Suppressor macrophage (primary cell): ENCODE measurements at regions not wholly inside any gene's neighbourhood (a gene's known extent, or its start where the extent isn't known, plus 50 kb on each side); places are given as distances from the start of the nearest gene placed in this dataset.

Experiments
- DNase-seq, 4 experiments: peaks; one replicate each; pipeline ENCODE4 v3.0.0-alpha.2; 2020 to 2022

DNA sequence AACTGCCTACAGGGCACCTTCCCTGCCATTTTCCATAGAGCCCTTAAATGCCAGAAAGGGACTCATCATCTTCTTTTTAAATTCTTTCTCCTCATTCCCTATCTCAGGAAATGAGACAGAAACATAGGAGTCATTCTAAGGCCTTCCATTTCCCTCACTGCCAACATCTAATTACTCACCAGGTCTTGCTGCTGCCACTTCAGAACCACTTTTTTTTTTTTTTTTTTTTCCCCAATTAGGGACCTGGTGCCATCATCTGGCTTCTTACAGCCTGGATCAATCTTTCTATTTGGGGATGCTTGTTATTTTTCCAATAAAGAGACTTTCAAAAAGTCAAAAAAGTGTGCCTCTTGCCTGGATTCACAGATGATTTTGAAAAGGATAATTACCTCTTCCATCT is 373.4 kb downstream of the LPIN1 start:
- no peak for DNase-seq

DNA sequence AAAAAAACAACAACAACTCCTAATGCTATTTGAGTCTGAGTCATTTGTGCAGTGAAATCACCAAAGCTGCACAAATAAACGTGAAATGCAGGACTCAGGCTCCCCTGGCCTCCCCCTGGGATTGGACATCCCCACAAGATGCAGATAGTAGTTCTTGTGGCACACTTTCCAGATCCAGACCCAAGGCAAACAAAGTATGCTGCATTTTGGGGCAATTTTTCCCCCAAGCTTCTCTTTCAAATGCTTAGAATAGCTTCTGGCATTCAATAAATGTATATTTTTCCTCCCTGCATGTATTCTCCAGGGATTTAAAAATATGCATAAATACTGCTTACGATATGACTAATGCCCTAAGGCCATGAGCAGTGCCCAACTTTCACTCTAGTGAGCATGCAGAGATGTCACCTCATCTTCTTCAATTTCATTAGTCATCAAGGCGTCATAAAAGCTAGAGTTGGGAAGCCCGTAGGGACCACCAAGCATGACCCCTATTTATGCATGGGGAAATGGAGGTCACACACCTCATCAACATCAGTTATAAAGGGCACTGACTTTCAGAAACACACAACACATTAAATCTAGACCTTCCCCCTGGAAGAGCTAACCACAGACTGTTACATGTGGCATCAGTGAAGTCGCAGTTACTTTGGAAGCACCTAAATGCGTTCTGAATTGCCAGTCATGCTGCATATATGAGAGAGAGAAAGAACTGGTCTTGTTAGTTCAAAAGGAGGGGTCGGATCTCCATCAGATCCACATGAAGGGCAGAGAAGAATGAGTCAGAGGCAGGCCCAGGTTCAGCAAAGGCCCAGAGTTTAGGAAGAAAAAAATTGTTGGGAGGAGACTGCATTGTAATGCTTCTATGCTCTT is 374.1 kb downstream of the LPIN1 start:
- DNase-seq = no peak

DNA sequence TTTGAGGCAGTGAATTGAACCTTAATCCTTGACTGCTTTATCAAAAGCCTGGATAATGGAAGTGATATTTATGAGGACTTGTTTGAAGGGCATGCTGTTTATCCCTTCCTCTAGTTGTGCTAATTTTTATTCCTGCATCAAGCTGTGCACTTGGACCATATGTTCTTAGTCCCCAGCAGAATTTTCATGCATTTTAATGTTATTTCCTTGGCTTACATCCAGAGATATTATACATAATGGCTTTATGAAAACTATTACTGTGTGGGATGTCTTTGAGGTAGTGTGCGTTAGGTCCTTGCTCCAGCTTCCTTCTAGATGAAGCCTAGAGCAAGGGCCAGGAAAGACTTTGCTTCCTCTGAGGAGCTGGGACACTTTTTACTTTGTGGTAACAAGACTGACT is 378.4 kb downstream of the LPIN1 start:
- no peak for DNase-seq

DNA sequence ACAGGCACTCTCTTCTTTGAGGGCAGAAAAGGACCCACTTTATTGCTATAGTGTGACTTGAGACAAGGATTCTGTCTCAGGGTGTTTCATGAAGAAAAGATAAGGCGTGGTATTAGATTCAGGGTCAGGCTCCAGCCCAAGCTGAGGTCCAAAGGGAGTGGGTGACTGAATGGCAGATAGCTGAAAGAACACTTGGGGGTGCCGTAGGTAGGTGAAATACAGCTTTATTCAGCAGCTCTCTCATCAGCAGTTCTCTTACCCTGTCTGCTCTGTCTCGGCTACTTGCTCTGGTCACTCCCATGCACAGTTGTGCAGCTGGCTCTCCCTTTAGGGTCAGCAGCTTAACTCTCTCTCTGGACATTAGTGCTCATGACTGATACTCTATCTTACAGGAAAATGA is 379.9 kb downstream of the LPIN1 start:
- no peak for DNase-seq

DNA sequence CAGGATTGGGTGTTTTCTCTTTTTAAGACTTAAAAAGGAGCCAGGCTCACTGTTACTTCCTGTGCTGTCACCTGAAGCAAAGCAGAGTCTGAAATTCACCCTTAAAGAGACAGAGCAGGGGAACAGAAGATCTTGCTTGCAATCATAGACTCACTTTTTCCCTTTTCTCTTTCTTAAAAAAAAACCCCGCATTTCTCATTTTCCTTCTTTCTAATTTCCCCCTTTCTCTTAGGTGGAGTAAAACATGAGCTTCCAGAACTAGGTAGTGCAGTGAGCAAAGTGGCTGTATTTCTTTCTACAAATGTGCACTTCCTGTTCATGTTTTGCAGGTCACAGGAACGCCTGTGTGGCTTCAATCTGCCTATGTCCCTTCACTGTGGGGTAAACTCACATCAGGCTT is 381.2 kb downstream of the LPIN1 start:
- DNase-seq = no peak

DNA sequence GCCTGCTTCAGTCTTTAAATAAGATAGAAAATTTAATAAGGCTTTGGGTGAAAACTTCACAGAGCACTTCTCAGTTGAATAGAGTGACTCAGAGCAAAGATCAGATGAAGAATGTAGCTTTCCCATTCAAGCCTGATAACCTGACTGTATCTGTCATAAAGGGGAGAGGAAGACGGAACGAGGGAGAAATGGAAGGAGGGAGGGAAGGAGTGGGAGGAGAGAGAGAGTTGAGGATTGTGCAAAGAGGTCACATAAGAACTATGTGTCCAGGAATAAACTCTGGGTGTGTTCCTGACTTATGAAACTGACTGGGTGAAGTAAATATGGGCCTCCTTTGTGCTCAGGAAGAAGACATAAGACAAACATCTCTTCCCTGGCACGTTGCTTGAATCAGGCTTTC is 385.5 kb downstream of the LPIN1 start:
- DNase-seq = no peak

DNA sequence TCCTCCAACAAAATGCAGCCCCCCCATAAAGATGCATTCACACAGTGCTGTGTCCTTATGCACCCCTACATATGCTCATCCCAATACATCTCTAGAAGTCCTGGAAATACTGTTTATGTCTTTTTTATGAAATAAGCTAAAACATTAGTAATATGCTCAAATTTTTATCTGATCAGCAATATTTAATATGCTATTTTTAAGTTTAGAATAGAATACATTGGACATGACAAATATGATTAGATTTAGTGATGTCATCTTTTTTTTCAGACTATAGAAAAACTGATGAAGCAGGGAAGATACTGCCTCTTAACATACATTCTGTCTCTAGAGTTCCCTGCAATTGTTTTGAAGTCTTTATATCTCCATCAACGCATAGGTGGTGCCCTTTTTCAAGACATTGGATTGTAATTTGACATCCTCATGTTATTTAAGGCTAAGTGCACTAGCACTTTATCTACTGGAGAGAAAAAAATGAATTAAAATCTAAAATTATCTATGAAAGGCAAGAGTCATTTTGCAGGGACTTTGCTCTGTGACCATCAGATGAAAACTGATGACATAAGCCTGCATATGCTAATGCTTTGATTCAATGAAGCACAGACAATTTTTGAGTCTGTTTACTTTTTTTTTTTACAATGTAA is 395.3 kb downstream of the LPIN1 start:
- DNase-seq = no peak

DNA sequence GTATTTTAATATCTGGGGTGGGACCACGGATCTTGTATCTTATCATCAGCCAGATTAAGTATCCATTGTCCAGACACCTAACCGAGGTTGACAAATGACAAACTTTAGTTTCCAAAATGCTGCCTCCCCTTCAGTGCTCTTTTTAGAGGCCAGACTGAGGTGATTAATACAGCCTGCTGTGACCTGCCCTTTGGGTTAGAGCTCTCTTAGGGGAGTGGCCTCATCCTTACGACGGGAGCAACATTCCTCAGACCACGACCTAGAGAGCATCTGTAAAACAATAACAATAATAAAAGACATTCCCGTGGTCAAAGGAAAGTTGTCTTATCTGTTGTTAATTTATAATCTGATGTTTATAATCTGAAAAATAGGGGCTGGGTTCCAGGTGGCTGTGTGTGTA is 405.3 kb downstream of the LPIN1 start:
- DNase-seq = no peak

DNA sequence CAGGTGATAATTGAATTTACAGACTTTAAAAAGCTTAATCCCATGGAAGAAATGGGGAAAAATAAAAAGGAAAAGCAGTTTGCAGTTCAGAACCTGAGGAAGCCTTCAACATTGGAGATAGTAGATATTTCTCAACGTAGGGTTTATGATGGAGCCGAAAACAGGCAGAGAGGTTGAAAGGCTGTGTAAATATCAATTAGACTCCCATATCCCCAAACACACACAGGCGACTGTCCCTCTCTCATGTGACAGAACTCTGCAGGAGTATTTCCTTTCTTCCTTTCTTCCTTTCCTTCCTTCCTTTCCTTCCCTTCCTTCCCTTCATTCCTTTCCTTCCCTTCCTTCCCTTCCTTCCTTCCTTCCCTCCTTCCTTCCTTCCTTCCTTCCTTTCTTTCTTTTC is 406.5 kb downstream of the LPIN1 start:
- no peak for DNase-seq

DNA sequence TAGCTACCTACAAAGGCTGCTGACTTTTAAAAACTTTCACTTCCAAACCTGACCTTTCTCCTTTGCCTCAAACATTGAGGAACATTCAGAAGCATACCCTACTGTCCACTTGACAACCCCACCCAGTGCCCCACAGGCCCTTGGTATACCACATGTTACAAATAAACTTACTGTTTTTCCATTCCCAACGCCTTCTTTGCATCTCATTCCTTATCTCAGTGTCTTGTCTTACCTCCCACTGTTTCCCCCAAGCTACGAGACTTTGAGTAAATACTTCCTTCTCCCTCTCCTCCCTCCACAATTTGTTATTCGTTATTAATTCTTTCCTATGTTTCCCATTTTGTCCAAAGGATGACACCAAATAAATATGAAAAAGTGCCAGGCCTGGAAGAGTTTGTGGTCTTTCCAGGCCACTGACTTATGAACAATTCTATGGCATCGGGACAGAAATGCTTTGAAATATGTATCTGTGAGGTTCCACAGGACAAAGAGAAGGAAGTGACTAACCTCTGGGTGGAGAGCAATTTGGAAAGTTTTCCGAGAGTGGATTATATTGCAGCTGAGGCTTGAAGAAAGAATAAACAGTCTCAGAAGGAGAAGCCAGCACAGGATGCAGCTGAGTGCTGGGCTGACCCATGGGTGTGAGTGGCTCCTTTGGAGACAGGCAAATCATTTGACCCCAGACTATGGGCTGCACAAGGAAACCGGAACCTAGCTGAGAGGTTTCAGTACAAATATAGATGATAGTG is 409.0 kb downstream of the LPIN1 start:
- peak in 2 of 4 experiments; percentile 33 to 36 for DNase-seq

DNA sequence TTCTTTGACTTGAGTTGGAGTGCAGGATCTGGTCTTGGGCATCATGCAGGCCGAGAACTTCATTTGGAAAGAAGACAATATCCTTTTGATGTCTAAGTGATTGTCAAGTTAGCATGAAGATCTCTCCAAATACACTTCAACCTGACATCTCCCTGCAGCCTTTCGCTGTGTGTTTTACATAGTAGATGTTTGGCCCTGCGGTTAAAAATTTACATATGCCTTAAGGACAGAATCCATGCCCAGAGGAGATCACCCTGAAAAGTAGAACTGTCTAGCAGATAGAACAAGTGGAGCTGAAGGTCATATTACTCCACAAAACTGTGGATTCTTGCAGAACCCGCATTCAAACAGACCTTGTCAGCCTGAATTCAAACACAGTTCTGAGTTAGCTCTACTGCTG is 409.9 kb downstream of the LPIN1 start:
- DNase-seq = no peak

DNA sequence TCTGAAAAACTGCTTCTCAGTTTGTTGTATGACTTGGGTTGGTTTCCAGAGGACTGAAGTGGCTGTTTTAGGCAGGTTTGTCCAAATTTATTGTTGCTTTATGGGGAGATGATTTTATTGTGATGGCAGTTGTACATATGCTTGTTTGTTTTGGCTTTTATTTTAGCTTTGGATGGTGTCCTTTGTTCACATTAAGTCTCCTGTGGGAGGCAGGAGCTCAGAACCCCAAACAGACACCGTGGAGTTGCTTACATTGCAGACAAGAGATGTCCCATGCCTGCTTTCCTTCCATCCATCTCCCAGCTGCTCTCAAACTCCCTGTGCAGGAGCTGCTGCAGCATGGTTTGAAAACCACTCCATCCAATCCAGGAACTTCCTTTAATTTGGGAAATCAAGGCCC is 414.7 kb downstream of the LPIN1 start:
- no peak for DNase-seq

DNA sequence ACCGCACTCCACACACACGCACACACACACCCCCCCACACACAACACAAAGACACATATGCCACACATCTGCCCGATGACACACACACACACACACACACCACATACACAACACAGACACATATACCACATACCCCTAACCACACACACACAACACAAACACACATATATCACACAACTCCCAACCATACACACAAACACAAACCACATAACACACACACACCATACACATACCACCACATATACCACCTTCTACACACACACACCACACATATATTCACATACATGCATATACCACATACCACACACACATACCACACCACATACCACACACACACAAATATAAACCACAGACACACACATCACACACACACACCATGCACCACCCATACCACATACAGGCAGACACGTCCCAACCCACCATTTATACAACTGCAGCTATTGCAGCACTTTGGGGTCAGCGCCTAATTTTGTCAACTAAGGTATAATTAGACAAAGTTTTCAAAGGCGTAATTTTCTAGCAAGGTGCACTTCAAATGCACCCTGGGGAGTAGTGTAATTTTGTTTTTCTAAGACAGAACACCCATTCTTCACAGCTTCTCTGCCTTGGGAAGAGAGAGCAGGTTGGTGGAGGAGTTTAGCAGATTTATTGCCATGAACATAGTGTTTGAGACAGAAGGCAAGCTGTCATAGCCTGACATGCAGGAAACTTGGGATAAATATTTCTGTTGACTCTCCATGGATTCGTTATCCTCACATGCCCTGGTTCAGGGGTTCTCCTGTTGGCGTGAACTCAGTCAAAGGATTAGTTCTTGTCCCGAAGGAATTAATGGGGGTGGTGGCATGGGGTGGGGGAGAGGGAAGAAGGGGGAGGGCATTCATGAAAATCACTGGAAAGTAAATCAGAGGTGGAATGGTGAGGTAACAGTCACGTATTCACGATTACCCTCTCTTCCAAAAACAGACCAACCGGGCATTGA is 416.1 kb downstream of the LPIN1 start:
- no peak for DNase-seq

DNA sequence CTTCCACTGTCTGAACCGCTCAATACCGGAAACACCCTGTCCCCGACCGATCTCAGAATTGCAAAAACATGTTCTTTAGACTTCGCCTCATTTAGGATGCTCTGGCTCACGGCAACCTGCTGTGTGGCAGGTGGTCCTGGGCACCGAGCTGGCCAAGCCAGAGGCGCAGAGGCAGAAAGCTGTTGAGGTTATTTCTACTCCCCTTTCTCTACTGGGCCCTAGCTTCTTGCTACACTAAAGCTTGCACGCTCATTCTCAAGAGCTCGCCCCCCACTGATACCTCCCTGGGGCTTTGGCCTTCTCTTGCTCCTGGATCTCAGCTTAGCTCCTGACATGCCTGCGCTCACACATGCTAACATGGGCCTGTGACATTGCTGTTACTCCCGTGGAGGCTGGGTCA is 417.4 kb downstream of the LPIN1 start:
- DNase-seq = no peak

DNA sequence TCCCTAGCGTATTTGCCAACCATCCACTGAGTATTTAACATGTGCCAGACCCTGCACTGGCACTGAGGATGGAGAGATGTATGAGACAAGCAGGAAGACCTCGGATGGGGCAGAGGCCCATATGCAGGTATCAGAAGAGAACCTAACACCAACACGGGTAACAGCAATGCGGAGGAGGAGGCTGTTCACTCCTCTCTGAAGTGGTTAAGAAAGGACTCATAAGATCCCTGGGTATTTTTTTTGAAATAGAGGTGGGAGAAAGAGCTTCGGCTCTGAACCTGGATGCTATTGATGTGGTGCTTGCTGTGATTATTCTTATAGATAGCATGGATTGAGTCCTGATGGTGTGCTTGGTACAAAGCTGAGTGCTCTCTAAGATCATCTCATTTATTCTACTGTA is 418.3 kb downstream of the LPIN1 start:
- DNase-seq = no peak

DNA sequence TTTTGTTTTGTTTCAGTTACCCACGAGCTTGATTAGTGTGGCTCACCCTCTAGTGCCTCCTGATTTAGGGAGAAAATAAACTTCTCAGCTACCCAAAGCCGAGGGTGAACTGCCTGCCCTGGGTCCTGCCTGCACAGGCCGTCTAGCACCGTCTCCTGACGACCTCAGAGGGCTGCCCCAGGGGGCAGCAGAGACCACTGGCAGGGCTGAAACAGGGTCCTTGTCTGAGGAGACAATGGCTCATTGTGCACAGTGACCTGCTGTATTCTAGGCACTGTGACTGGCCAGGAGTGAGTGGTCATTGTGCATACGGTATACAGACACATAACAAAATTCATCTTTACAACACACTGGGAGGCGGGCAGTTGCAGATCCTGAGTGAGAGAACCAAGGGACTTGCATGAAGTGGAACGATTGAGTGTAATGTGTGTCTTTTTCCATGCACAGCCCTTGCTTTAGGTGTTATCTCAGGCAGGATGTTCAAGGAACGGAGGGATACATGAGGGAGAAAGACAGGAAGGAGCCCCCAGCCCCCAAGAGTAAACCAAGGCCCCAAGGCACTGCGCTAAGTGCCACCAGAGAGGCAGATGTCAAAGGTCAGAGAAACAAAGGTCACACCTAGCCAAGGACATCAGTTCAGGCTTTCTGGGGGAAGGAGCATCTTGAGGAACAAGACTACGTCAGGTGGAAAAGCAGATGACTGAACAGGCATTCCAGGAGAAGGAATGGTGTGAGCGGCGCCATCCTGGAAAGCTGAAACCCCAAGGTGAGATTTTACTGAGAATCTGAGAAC is 421.3 kb downstream of the LPIN1 start:
- DNase-seq = no peak

DNA sequence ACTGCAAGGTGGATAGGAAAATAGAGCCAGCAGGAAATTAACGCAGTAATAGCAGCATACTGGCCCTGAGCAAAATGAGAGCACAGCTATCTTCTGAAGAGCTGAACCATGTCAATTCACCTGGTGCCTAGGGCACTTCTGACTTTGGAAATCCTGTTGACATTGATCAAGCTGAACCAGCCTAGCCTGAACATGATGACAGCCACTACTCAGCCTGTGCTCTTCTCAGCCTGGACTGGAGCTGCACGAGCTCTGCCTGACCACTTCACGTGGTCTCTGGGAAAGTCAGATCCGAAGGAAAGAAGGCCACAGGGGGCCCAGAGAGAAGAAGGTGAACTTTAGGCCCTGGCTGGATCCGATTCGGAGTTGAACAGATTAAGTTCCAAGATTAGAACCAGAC is 421.9 kb downstream of the LPIN1 start:
- no peak for DNase-seq

DNA sequence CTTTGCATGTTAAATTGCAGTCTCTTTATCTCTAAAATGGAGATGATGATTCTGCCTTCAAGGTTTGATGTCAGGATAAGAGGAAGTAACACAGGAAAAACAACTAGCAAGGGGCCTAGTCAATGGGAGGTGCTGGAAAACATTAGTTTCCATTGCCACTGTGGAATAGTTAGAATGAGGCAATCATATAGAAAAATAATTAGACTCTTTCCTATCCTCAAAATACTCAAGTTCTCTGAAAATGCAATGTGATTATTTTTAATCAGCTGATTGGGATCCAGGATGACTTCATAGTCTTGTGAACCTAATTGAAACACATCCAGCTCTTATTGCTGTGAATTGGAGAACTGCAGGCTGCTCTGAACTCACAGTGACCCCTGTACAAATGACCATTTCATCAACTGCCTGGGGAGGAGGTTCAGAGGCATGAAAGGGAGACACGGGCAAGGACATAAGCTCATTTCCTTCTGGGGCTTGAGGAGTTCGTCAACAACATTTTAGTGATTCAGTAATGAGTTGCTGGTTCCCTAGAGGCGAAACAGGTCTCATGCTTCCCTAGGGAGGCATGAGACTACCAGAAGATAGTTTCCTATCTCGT is 422.5 kb downstream of the LPIN1 start:
- peak; percentile 90 to 97 (median 94) for DNase-seq

DNA sequence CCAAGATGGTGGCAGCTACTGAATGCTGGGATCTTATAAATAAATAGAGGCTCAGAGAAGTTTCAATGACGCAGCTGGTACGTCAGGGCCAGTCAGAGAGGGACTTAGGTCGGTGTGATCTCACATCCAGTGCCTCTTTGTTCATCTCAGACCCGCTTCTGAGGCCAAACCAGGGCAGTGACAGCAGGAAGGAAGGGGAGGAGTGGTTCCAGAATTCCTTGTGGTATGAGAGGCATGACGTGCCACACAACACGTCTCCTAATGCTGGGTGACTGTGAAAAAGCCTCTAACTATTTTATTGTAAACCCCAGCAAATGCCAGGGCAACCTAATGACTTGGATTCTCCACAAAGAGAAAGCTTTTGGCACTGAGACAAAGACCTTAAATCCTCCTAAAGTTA is 423.3 kb downstream of the LPIN1 start:
- peak; percentile 83 to 94 (median 86) for DNase-seq

DNA sequence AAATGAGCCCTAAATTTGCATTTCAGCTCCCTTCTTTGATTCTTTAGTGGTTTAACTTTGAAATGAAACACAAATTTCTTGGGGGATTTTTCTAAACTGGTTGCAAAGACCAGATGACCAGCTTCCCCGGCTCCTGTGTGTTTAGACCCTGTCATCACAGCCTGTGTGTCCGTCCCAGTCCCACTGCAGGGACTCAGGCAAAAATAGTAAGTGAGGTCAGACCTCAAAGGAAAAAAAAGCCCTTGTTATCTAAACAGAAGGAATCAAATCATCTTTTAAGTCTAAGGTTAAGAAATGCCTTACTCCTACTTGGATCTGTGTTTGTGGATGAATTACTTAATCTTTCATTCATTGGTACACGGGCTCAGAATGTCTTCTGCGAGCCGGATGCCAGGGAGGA is 423.7 kb downstream of the LPIN1 start:
- DNase-seq = peak; percentile 38 to 80 (median 46)
